ENCODE measurements at regions not wholly inside any gene's neighbourhood (a gene's known extent, or its start where the extent isn't known, plus 50 kb on each side); places are given as distances from the start of the nearest gene placed in this dataset.
"Not testable (repeated sequence)": the region's sequence is repeated elsewhere in the genome, so short reads cannot be mapped to it uniquely, and the experiment has no call there.

DNA sequence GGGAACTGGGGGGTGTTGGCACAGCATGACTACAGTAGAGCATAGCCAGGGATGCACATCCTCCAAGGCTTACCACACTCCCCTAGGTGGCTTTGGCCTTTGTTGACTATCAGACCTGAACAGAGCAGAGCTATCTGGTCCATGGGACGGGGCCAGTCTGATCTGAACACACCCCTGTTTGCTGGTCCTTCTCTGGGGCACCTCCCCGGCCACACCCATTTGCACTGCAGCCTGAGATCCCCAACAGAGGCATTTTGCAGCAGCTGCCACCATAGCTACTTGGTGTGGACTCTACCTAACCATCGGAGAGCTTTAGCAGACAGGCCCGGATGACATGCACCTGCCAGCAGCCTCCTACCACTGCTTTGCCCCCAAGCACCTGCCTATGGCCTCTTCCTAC is 75.8 kb upstream of the NOX4 start:
- no TSS peak for BruUV-seq (replicated peaks)

DNA sequence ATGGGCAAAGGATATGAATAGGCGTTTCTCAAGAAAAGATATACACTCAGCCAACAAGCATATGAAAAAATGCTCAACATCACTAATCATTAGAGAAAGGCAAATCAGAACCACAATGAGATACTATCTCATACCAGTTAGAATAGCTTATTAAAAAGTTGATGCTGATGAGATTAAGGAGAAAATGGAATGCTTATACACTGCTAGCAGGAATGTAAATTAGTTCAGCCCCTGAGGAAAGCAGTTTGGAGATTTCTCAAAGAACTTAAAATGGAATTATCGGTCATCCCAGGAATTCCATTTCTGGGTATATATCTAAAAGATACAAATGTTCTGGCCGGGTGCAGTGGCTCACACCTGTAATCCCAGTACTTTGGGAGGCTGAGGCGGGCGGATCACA is 78.2 kb upstream of the NOX4 start:
- H3K4me1 ChIP-seq; H3K4me3 ChIP-seq (ENCODE audit: low read depth, low read length); H3K9me3 Mint-ChIP-seq (ENCODE audit: unreplicated experiment); H3K4me1 Mint-ChIP-seq (ENCODE audit: low read depth, unreplicated experiment); POLR2A ChIA-PET; H3K9me3 ChIP-seq; DNase-seq; H3K36me3 Mint-ChIP-seq (ENCODE audit: insufficient read depth, unreplicated experiment); H3K27ac Mint-ChIP-seq (ENCODE audit: unreplicated experiment); intact Hi-C loops (cut with micrococcal nuclease; ENCODE audit: unreplicated experiment); H3K4me3 Mint-ChIP-seq (ENCODE audit: unreplicated experiment); BruUV-seq (replicated peaks); H3K27me3 ChIP-seq (replicated peaks; ENCODE audit: control insufficient read depth, insufficient read depth, low read length); CTCF ChIA-PET; H3K27me3 Mint-ChIP-seq (ENCODE audit: insufficient read depth, unreplicated experiment); H3K36me3 ChIP-seq (ENCODE audit: control insufficient read depth, insufficient read depth, low read length): not testable (repeated sequence)

More for the DNA sequence above, 75.8 kb upstream of the NOX4 start:
- ChIA-PET POLR2A (no interaction called here), CTCF (no interaction called here)
- Mint-ChIP-seq H3K27me3 (ENCODE audit: insufficient read depth, unreplicated experiment) (no peaks in the 10 kb centered on the region), H3K4me3 (ENCODE audit: unreplicated experiment) (no peak overlapping the region), H3K9me3 (ENCODE audit: unreplicated experiment) (no peaks in the 10 kb centered on the region), H3K4me1 (ENCODE audit: low read depth, unreplicated experiment) (no peaks in the 10 kb centered on the region), H3K27ac (ENCODE audit: unreplicated experiment) (no peak overlapping the region), H3K36me3 (ENCODE audit: insufficient read depth, unreplicated experiment) (no peaks in the 10 kb centered on the region)
- DNase-seq, result no peak
- Histone ChIP-seq H3K4me3 (ENCODE audit: low read depth, low read length) (no peak overlapping the region), H3K36me3 (ENCODE audit: control insufficient read depth, insufficient read depth, low read length) (no peaks in the 10 kb centered on the region), H3K4me1 (no peaks in the 10 kb centered on the region), H3K9me3 (no peaks in the 10 kb centered on the region), H3K27me3 (replicated peaks; ENCODE audit: control insufficient read depth, insufficient read depth, low read length) (no peaks in the 10 kb centered on the region)
- intact Hi-C loops (cut with micrococcal nuclease; ENCODE audit: unreplicated experiment), result no loop called here
- TF ChIP-seq, protein P1, sequence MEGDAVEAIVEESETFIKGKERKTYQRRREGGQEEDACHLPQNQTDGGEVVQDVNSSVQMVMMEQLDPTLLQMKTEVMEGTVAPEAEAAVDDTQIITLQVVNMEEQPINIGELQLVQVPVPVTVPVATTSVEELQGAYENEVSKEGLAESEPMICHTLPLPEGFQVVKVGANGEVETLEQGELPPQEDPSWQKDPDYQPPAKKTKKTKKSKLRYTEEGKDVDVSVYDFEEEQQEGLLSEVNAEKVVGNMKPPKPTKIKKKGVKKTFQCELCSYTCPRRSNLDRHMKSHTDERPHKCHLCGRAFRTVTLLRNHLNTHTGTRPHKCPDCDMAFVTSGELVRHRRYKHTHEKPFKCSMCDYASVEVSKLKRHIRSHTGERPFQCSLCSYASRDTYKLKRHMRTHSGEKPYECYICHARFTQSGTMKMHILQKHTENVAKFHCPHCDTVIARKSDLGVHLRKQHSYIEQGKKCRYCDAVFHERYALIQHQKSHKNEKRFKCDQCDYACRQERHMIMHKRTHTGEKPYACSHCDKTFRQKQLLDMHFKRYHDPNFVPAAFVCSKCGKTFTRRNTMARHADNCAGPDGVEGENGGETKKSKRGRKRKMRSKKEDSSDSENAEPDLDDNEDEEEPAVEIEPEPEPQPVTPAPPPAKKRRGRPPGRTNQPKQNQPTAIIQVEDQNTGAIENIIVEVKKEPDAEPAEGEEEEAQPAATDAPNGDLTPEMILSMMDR (IDR thresholded peaks at IDR 0.05; ENCODE audit: insufficient read depth in 1 of 2, low read depth in 1 of 2, low read length in 1 of 2, severe bottlenecking in 1 of 2, unreplicated experiment in 1 of 2), result no peak

DNA sequence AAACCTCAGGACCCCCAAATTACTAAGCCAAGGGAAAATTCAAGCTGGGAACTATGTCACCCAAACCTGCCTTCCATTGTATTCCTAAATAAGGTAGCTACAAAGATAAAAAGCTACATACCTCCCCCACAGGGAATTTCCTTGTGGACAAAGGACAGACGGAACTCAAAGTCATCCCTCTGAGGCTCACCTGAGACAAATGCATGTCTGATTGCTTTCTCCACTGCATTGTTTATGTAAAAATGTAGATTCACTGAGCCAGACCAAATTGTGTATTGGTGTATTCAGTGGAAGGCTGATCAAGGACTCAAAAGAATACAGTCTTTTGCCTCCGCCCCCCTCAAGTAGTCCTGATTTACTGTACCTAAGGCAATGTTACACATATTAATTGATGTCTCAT is 80.5 kb upstream of the NOX4 start:
- H3K36me3 Mint-ChIP-seq (ENCODE audit: insufficient read depth, unreplicated experiment); H3K27ac Mint-ChIP-seq (ENCODE audit: unreplicated experiment); H3K36me3 ChIP-seq (ENCODE audit: control insufficient read depth, insufficient read depth, low read length); H3K9me3 ChIP-seq; POLR2A ChIA-PET; H3K27me3 ChIP-seq (replicated peaks; ENCODE audit: control insufficient read depth, insufficient read depth, low read length); CTCF ChIA-PET; H3K4me3 Mint-ChIP-seq (ENCODE audit: unreplicated experiment); intact Hi-C loops (cut with micrococcal nuclease; ENCODE audit: unreplicated experiment); H3K4me1 Mint-ChIP-seq (ENCODE audit: low read depth, unreplicated experiment); H3K9me3 Mint-ChIP-seq (ENCODE audit: unreplicated experiment); DNase-seq; BruUV-seq (replicated peaks); H3K4me3 ChIP-seq (ENCODE audit: low read depth, low read length); H3K27me3 Mint-ChIP-seq (ENCODE audit: insufficient read depth, unreplicated experiment); H3K4me1 ChIP-seq: not testable (repeated sequence)

DNA sequence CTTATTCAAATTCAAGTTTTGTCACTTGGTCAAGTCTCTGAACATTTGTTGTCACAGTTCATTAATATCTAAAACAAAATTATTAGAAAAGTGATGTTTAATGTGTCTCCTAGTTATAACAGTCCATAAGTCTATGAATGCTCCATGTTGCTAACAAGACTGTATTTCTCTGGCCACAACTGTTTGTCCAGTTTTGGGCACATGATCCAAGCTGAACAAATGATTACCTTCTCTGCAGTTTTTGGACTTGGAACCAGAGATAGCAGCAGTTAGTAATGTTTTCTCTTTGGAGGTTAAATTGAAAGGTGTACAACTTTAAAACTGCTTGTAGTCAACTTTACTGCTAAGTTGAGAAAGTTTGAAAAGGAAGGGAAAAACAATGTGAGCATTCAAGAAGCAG is 84.7 kb upstream of the NOX4 start:
- BruUV-seq (replicated peaks); POLR2A ChIA-PET; H3K9me3 Mint-ChIP-seq (ENCODE audit: unreplicated experiment); H3K9me3 ChIP-seq; H3K27ac Mint-ChIP-seq (ENCODE audit: unreplicated experiment); H3K36me3 Mint-ChIP-seq (ENCODE audit: insufficient read depth, unreplicated experiment); CTCF ChIA-PET; H3K27me3 Mint-ChIP-seq (ENCODE audit: insufficient read depth, unreplicated experiment); intact Hi-C loops (cut with micrococcal nuclease; ENCODE audit: unreplicated experiment); H3K4me3 Mint-ChIP-seq (ENCODE audit: unreplicated experiment); H3K4me1 ChIP-seq; H3K27me3 ChIP-seq (replicated peaks; ENCODE audit: control insufficient read depth, insufficient read depth, low read length); H3K36me3 ChIP-seq (ENCODE audit: control insufficient read depth, insufficient read depth, low read length); H3K4me1 Mint-ChIP-seq (ENCODE audit: low read depth, unreplicated experiment); DNase-seq; H3K4me3 ChIP-seq (ENCODE audit: low read depth, low read length): not testable (repeated sequence)

DNA sequence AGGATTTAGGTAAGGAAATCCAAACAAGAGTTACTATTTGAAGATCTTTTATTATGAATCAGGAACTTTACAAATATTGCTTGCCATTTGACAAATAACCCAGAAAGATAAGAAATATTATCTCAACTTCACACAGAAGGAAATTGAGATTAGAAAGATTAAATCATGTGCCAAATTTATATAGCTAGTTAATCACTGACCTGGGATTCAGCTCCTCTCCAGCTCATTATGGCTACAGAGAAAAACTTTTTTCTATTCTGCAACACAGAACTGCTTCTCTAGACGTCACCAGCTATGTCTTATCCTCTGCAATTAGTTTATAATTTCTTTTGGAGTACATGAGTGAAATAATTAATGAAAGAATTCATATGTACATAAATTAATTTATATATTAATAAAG is 86.3 kb upstream of the NOX4 start:
- H3K9me3 Mint-ChIP-seq (ENCODE audit: unreplicated experiment); BruUV-seq (replicated peaks); intact Hi-C loops (cut with micrococcal nuclease; ENCODE audit: unreplicated experiment); H3K27ac Mint-ChIP-seq (ENCODE audit: unreplicated experiment); H3K36me3 Mint-ChIP-seq (ENCODE audit: insufficient read depth, unreplicated experiment); CTCF ChIA-PET; H3K9me3 ChIP-seq; DNase-seq; H3K4me3 ChIP-seq (ENCODE audit: low read depth, low read length); H3K4me3 Mint-ChIP-seq (ENCODE audit: unreplicated experiment); H3K4me1 ChIP-seq; H3K27me3 ChIP-seq (replicated peaks; ENCODE audit: control insufficient read depth, insufficient read depth, low read length); H3K4me1 Mint-ChIP-seq (ENCODE audit: low read depth, unreplicated experiment); H3K36me3 ChIP-seq (ENCODE audit: control insufficient read depth, insufficient read depth, low read length); H3K27me3 Mint-ChIP-seq (ENCODE audit: insufficient read depth, unreplicated experiment); POLR2A ChIA-PET: not testable (repeated sequence)

Measured in Caco-2 (cell line).